ENCODE measurements at regions not wholly inside any gene's neighbourhood (a gene's known extent, or its start where the extent isn't known, plus 50 kb on each side); places are given as distances from the start of the nearest gene placed in this dataset.

GRCh38 chr2:239821694-239822075, 203.5 kb downstream of the NDUFA10 start:
- no peak for TF ChIP-seq POLR2A (IDR thresholded peaks at IDR 0.05; ENCODE audit: low read depth, low read length)
- TF ChIP-seq, protein P1, sequence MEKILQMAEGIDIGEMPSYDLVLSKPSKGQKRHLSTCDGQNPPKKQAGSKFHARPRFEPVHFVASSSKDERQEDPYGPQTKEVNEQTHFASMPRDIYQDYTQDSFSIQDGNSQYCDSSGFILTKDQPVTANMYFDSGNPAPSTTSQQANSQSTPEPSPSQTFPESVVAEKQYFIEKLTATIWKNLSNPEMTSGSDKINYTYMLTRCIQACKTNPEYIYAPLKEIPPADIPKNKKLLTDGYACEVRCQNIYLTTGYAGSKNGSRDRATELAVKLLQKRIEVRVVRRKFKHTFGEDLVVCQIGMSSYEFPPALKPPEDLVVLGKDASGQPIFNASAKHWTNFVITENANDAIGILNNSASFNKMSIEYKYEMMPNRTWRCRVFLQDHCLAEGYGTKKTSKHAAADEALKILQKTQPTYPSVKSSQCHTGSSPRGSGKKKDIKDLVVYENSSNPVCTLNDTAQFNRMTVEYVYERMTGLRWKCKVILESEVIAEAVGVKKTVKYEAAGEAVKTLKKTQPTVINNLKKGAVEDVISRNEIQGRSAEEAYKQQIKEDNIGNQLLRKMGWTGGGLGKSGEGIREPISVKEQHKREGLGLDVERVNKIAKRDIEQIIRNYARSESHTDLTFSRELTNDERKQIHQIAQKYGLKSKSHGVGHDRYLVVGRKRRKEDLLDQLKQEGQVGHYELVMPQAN (conservative IDR thresholded peaks at IDR 0.05), result no peak
- no peak for TF ChIP-seq TCF7 (IDR thresholded peaks at IDR 0.05; ENCODE audit: borderline replicate concordance)
- no peak for TF ChIP-seq RAD21 (IDR thresholded peaks at IDR 0.05; ENCODE audit: insufficient read depth, low read depth, low read length)
- no peak for TF ChIP-seq EZH2 (IDR thresholded peaks at IDR 0.05; ENCODE audit: borderline replicate concordance, control insufficient read depth, low read depth, low read length)
- no peak for TF ChIP-seq ZNF207 (IDR thresholded peaks at IDR 0.05; ENCODE audit: borderline replicate concordance)
- TF ChIP-seq, protein P2, sequence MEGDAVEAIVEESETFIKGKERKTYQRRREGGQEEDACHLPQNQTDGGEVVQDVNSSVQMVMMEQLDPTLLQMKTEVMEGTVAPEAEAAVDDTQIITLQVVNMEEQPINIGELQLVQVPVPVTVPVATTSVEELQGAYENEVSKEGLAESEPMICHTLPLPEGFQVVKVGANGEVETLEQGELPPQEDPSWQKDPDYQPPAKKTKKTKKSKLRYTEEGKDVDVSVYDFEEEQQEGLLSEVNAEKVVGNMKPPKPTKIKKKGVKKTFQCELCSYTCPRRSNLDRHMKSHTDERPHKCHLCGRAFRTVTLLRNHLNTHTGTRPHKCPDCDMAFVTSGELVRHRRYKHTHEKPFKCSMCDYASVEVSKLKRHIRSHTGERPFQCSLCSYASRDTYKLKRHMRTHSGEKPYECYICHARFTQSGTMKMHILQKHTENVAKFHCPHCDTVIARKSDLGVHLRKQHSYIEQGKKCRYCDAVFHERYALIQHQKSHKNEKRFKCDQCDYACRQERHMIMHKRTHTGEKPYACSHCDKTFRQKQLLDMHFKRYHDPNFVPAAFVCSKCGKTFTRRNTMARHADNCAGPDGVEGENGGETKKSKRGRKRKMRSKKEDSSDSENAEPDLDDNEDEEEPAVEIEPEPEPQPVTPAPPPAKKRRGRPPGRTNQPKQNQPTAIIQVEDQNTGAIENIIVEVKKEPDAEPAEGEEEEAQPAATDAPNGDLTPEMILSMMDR (IDR thresholded peaks at IDR 0.05 in 2 of 3, conservative IDR thresholded peaks at IDR 0.05 in 1 of 3; ENCODE audit: control insufficient read depth in 2 of 3, extremely low read depth in 1 of 3, insufficient read depth in 1 of 3, low read depth in 3 of 3, low read length in 3 of 3), result no peak
- TF ChIP-seq, protein P3, sequence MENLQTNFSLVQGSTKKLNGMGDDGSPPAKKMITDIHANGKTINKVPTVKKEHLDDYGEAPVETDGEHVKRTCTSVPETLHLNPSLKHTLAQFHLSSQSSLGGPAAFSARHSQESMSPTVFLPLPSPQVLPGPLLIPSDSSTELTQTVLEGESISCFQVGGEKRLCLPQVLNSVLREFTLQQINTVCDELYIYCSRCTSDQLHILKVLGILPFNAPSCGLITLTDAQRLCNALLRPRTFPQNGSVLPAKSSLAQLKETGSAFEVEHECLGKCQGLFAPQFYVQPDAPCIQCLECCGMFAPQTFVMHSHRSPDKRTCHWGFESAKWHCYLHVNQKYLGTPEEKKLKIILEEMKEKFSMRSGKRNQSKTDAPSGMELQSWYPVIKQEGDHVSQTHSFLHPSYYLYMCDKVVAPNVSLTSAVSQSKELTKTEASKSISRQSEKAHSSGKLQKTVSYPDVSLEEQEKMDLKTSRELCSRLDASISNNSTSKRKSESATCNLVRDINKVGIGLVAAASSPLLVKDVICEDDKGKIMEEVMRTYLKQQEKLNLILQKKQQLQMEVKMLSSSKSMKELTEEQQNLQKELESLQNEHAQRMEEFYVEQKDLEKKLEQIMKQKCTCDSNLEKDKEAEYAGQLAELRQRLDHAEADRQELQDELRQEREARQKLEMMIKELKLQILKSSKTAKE (IDR thresholded peaks at IDR 0.05; ENCODE audit: low read depth, poor library complexity, severe bottlenecking), result no peak
- TF ChIP-seq NFXL1 (IDR thresholded peaks at IDR 0.05; ENCODE audit: borderline replicate concordance), result no peak

Data from GM12878 (cell line).